Mucosa of descending colon (tissue), 3 donors: ENCODE measurements at regions not wholly inside any gene's neighbourhood (a gene's known extent, or its start where the extent isn't known, plus 50 kb on each side); places are given as distances from the start of the nearest gene placed in this dataset.

Experiments used
- ATAC-seq: fragments of 200-7000 bp; cut with Tn5 transposase; one replicate; pipeline ENCODE4 v1.9.1; 2020; ENCODE audit warnings: mild to moderate bottlenecking, moderate library complexity
- DNase-seq, 3 donors: peaks; one replicate each; pipeline ENCODE4 v3.0.0-alpha.2; 2020
- H3K36me3 ChIP-seq: fragments of 200-600 bp; one replicate; pipeline ENCODE4 v1.8.0; 2021; ENCODE audit warnings: low read depth, mild to moderate bottlenecking
- H3K4me1 ChIP-seq: fragments of 200-600 bp; one replicate; pipeline ENCODE4 v1.8.0; 2021; ENCODE audit warnings: low read depth, mild to moderate bottlenecking
- H3K4me3 ChIP-seq: fragments of 200-600 bp; one replicate; pipeline ENCODE4 v1.8.0; 2021; ENCODE audit warnings: mild to moderate bottlenecking
- H3K9me3 ChIP-seq: fragments of 200-600 bp; one replicate; pipeline ENCODE4 v1.8.0; 2021; ENCODE audit warnings: mild to moderate bottlenecking
- CTCF ChIP-seq: fragments of 200-600 bp; IDR thresholded peaks from one replicate; pipeline ENCODE4 v1.8.0; 2022; ENCODE audit warnings: antibody characterized with exemption, mild to moderate bottlenecking
- intact Hi-C, 2 donors: fragments of 100-400 bp; cut with DNase I in 1 of 2; cut with micrococcal nuclease in 1 of 2; formaldehyde crosslinking; loops; one replicate each; pipeline versions ENCODE4 v1.11.0 to v1.11.1; 2022; cut with DNase I, micrococcal nuclease
- donor health status: DM: no; HTN: no; CAD: no; lungs with moderate emphysema.
- donor health status: DM: no; HTN: no; CAD: no.
- donor health status: DM: no; HTN: yes; CAD: no.

- ATAC-seq (no peak), DNase-seq (no peak)
- H3K4me1 ChIP-seq, result no peaks in the 10 kb centered on the region
- TF ChIP-seq CTCF, result no peak
- intact Hi-C loops, result no loop called here
- no peaks in the 10 kb centered on the region for H3K9me3 ChIP-seq
- H3K4me3 ChIP-seq, result no peak overlapping the region
- H3K36me3 ChIP-seq, result no peaks in the 10 kb centered on the region
Measured at GRCh38 chr5:61647672-61648071, 315.6 kb downstream of the ZSWIM6 start.

GRCh38 chr5:61649231-61649630 lies 317.2 kb downstream of the ZSWIM6 start:
- ATAC-seq (no peak), DNase-seq (no peak)
- H3K9me3 ChIP-seq, result no peaks in the 10 kb centered on the region
- no peaks in the 10 kb centered on the region for H3K4me1 ChIP-seq
- no peaks in the 10 kb centered on the region for H3K36me3 ChIP-seq
- intact Hi-C loops, result no loop called here
- H3K4me3 ChIP-seq, result no peak overlapping the region
- no peak for TF ChIP-seq CTCF

- Histone ChIP-seq H3K4me3 (no peak overlapping the region), H3K9me3 (no peaks in the 10 kb centered on the region), H3K36me3 (no peaks in the 10 kb centered on the region), H3K4me1 (no peaks in the 10 kb centered on the region)
- no peak for TF ChIP-seq CTCF
- ATAC-seq (no peak), DNase-seq (no peak)
- intact Hi-C loops, result loop anchor here in 1 of 2 donors (10.0 kb wide), 1 partner anchor 595 kb away; no protein-coding TSS in a partner anchor
Measured at GRCh38 chr5:61649971-61650370, 317.9 kb downstream of the ZSWIM6 start.

- intact Hi-C loops, result loop anchor here in 1 of 2 donors (10.0 kb wide), 1 partner anchor 596 kb away; no protein-coding TSS in a partner anchor
- H3K4me3 ChIP-seq, result no peak overlapping the region
- H3K4me1 ChIP-seq, result no peaks in the 10 kb centered on the region
- H3K36me3 ChIP-seq, result no peaks in the 10 kb centered on the region
- DNase-seq (no peak), ATAC-seq (no peak)
- H3K9me3 ChIP-seq, result no peaks in the 10 kb centered on the region
- no peak for TF ChIP-seq CTCF
Measured at GRCh38 chr5:61650661-61651060, 318.6 kb downstream of the ZSWIM6 start.

- ATAC-seq (no peak), DNase-seq (no peak)
- no peak for TF ChIP-seq CTCF
- H3K9me3 ChIP-seq, result no peaks in the 10 kb centered on the region
- intact Hi-C loops, result loop anchor here in 1 of 2 donors (10.0 kb wide), 1 partner anchor 596 kb away; no protein-coding TSS in a partner anchor
- H3K4me1 ChIP-seq, result no peaks in the 10 kb centered on the region
- no peak overlapping the region for H3K4me3 ChIP-seq
- H3K36me3 ChIP-seq, result no peaks in the 10 kb centered on the region
Measured at GRCh38 chr5:61651195-61651594, 319.1 kb downstream of the ZSWIM6 start.

GRCh38 chr5:61652916-61653315 lies 320.9 kb downstream of the ZSWIM6 start:
- H3K36me3 ChIP-seq, result no peaks in the 10 kb centered on the region
- H3K4me3 ChIP-seq, result no peak overlapping the region
- H3K4me1 ChIP-seq, result no peaks in the 10 kb centered on the region
- DNase-seq (no peak), ATAC-seq (no peak)
- intact Hi-C loops, result loop anchor here in 1 of 2 donors (10.0 kb wide), 1 partner anchor 598 kb away; no protein-coding TSS in a partner anchor
- no peaks in the 10 kb centered on the region for H3K9me3 ChIP-seq
- no peak for TF ChIP-seq CTCF
